ENCODE measurements at regions not wholly inside any gene's neighbourhood (a gene's known extent, or its start where the extent isn't known, plus 50 kb on each side); places are given as distances from the start of the nearest gene placed in this dataset.

- TF ChIP-seq CTCF (IDR thresholded peaks at IDR 0.05) = no peak
- TF ChIP-seq MAX (IDR thresholded peaks at IDR 0.05) = no peak
- no peak for TF ChIP-seq EP300 (IDR thresholded peaks at IDR 0.05)
Observed at GRCh38 chr1:187396226-187396625, 567.5 kb downstream of the PLA2G4A start.

Data from A549 (cell line).